ENCODE measurements at regions not wholly inside any gene's neighbourhood (a gene's known extent, or its start where the extent isn't known, plus 50 kb on each side); places are given as distances from the start of the nearest gene placed in this dataset.
"Not testable (repeated sequence)": the region's sequence is repeated elsewhere in the genome, so short reads cannot be mapped to it uniquely, and the experiment has no call there.

- no peak for TF ChIP-seq SREBF1 (IDR thresholded peaks at IDR 0.05; ENCODE audit: low read length)
- TF ChIP-seq BCL3 (IDR thresholded peaks at IDR 0.05; ENCODE audit: borderline replicate concordance, insufficient read depth, low read depth, low read length, poor library complexity, severe bottlenecking): no peak
- no peak for TF ChIP-seq NFXL1 (IDR thresholded peaks at IDR 0.05; ENCODE audit: borderline replicate concordance)
- no peak for TF ChIP-seq TCF12 (IDR thresholded peaks at IDR 0.05; ENCODE audit: low read depth, low read length)
- TF ChIP-seq KLF5 (IDR thresholded peaks at IDR 0.05; ENCODE audit: partially characterized antibody): no peak
- TF ChIP-seq SIX5 (IDR thresholded peaks at IDR 0.05; ENCODE audit: low read depth, low read length, severe bottlenecking): no peak
- TF ChIP-seq RAD21 (IDR thresholded peaks at IDR 0.05; ENCODE audit: insufficient read depth, low read depth, low read length): no peak
- TF ChIP-seq MEF2A (IDR thresholded peaks at IDR 0.05; ENCODE audit: insufficient read depth, low read depth, low read length): no peak
- TF ChIP-seq HDAC2 (IDR thresholded peaks at IDR 0.05): no peak
Measured at GRCh38 chr6:67792996-67793395, 842.1 kb upstream of the ADGRB3 start (continued).

- Histone ChIP-seq H4K20me1 (ENCODE audit: control insufficient read depth, insufficient read depth) (no peaks in the 10 kb centered on the region), H3K4me1 (ENCODE audit: control insufficient read depth, insufficient read depth, low read length) (no peaks in the 10 kb centered on the region), H3K36me3 (ENCODE audit: control insufficient read depth in 2 of 2, insufficient read depth in 2 of 2, low read length in 1 of 2) (no peaks in the 10 kb centered on the region), H3K79me2 (ENCODE audit: control insufficient read depth, insufficient read depth, low read length) (no peaks in the 10 kb centered on the region), H2AFZ (ENCODE audit: control insufficient read depth, low read depth, low read length) (no peak overlapping the region), H3K9ac (ENCODE audit: control insufficient read depth, insufficient read depth, low read length) (no peak overlapping the region), H3K9me3 (replicated peaks; ENCODE audit: control insufficient read depth, insufficient read depth, low read length) (no peaks in the 10 kb centered on the region), H3K27me3 (replicated peaks in 1 of 2; ENCODE audit: control insufficient read depth in 2 of 2, insufficient read depth in 2 of 2, low read length in 1 of 2) (no peaks in the 10 kb centered on the region), H3K27ac (ENCODE audit: control insufficient read depth, insufficient read depth) (no peak overlapping the region), H3K4me2 (ENCODE audit: control insufficient read depth, insufficient read depth) (no peak overlapping the region), H3K4me3 (no peak overlapping the region)
- TF ChIP-seq NR2F1 (conservative IDR thresholded peaks at IDR 0.05) (no peak), TBL1XR1 (IDR thresholded peaks at IDR 0.05; ENCODE audit: low read depth, low read length) (no peak), ZNF687 (IDR thresholded peaks at IDR 0.05) (no peak), HDAC6 (IDR thresholded peaks at IDR 0.05; ENCODE audit: unreplicated experiment) (no peak), MTA3 (IDR thresholded peaks at IDR 0.05; ENCODE audit: borderline replicate concordance, low read length) (no peak)
- no TSS peak for BruUV-seq (replicated peaks)
- CTCF ChIA-PET: interaction anchor here (0.6 kb wide), 1 partner anchor 224 kb away, joined by 3 read pairs; no protein-coding TSS in a partner anchor
- intact Hi-C loops (cut with micrococcal nuclease; ENCODE audit: unreplicated experiment): no loop called here
- SMC1A ChIA-PET (ENCODE audit: uncharacterized antibody, unreplicated experiment): no interaction called here
- ATAC-seq (no peak; the same call in 2 of the 3 replicates), DNase-seq (ENCODE audit: low read depth, low spot score) (no peak), FAIRE-seq (peak; percentile 13)
- RAD21 ChIA-PET (ENCODE audit: unreplicated experiment): no interaction called here
- in situ Hi-C loops (cut with MboI): no loop called here
- POLR2A ChIA-PET: no interaction called here
- 0% methylated on average over 1 of the region's 1 CpG for WGBS (ENCODE audit: insufficient coverage, insufficient replicate concordance, low lambda C conversion rate, missing lambda C conversion rate)
Measured at GRCh38 chr6:67790569-67790968, 844.5 kb upstream of the ADGRB3 start.

GRCh38 chr6:67787119-67787518 is 848.0 kb upstream of the ADGRB3 start:
- H3K4me2 ChIP-seq (ENCODE audit: control insufficient read depth, insufficient read depth); H4K20me1 ChIP-seq (ENCODE audit: control insufficient read depth, insufficient read depth); POLR2A ChIA-PET; intact Hi-C loops (cut with micrococcal nuclease; ENCODE audit: unreplicated experiment); CTCF ChIA-PET; H3K4me3 ChIP-seq; H3K9me3 ChIP-seq (replicated peaks; ENCODE audit: control insufficient read depth, insufficient read depth, low read length); H3K27ac ChIP-seq (ENCODE audit: control insufficient read depth, insufficient read depth); in situ Hi-C loops (cut with MboI); H3K36me3 ChIP-seq (ENCODE audit: control insufficient read depth in 2 of 2, insufficient read depth in 2 of 2, low read length in 1 of 2); ATAC-seq; H3K79me2 ChIP-seq (ENCODE audit: control insufficient read depth, insufficient read depth, low read length); BruUV-seq (replicated peaks); FAIRE-seq; H3K27me3 ChIP-seq (replicated peaks in 1 of 2; ENCODE audit: control insufficient read depth in 2 of 2, insufficient read depth in 2 of 2, low read length in 1 of 2); SMC1A ChIA-PET (ENCODE audit: uncharacterized antibody, unreplicated experiment); H3K9ac ChIP-seq (ENCODE audit: control insufficient read depth, insufficient read depth, low read length); RAD21 ChIA-PET (ENCODE audit: unreplicated experiment); DNase-seq (ENCODE audit: low read depth, low spot score); H3K4me1 ChIP-seq (ENCODE audit: control insufficient read depth, insufficient read depth, low read length); H2AFZ ChIP-seq (ENCODE audit: control insufficient read depth, low read depth, low read length): not testable (repeated sequence)
- 0% methylated on average over 1 of the region's 1 CpG for WGBS (ENCODE audit: insufficient coverage, insufficient replicate concordance, low lambda C conversion rate, missing lambda C conversion rate)
